Endothelial cell of umbilical vein (primary cell): ENCODE measurements at regions not wholly inside any gene's neighbourhood (a gene's known extent, or its start where the extent isn't known, plus 50 kb on each side); places are given as distances from the start of the nearest gene placed in this dataset.

Experiments used
- BruUV-seq: library from RNA; stranded (reverse); fragments of 400-500 nt; replicated peaks from 2 replicates; lab custom pipeline; 2021; lab: Mats Ljungman, UMichigan
- CTCF ChIA-PET: fragments of 300-600, 350-600 bp; sonication (Branson Sonifier 250); formaldehyde crosslinking; loops from one replicate; lab custom pipeline; 2021; ENCODE audit warnings: antibody characterized with exemption, inconsistent platforms; lab: Charles Lee
- POLR2A ChIA-PET: fragments of 300-600, 350-600 bp; sonication (Branson Sonifier 250); formaldehyde crosslinking; loops from one replicate; lab custom pipeline; 2021; ENCODE audit warnings: antibody characterized with exemption, inconsistent platforms; lab: Charles Lee
- DNase-seq: peaks from one replicate; pipeline ENCODE4 v3.0.0-alpha.2; 2011; ENCODE audit warnings: low read depth, low spot score
- FAIRE-seq: peaks from 2 replicates; lab custom pipeline; 2011; peaks lifted over from hg19 to GRCh38; lab: Jason Lieb, UNC
- H2AFZ ChIP-seq: 2 replicates; pipeline ENCODE4 v1.6.0; 2012; ENCODE audit warnings: low read depth, low read length, control low read depth, inconsistent platforms
- H3K27ac ChIP-seq: 2 replicates; pipeline ENCODE4 v1.5.1; 2011; ENCODE audit warnings: low read depth, mild to moderate bottlenecking, control low read depth, low read length, moderate library complexity; ENCODE audit not compliant: insufficient read depth
- H3K27me3 ChIP-seq, 2 experiments: 2 replicates each; pipeline versions ENCODE4 v1.6.0 to v1.6.1; 2011; ENCODE audit warnings: low read length in 2 of 2, mixed read lengths in 1 of 2; ENCODE audit not compliant: control insufficient read depth in 2 of 2, insufficient read depth in 2 of 2
- H3K36me3 ChIP-seq, 2 experiments: 2 replicates in 1 of 2; 3 replicates in 1 of 2; pipeline ENCODE4 v1.5.1; 2011; ENCODE audit warnings: low read length in 2 of 2, mild to moderate bottlenecking in 1 of 2, moderate library complexity in 1 of 2; ENCODE audit not compliant: control insufficient read depth in 2 of 2, insufficient read depth in 2 of 2; ENCODE audit errors: extremely low read depth in 1 of 2
- H3K4me1 ChIP-seq: 3 replicates; pipeline ENCODE4 v1.5.1; 2011; ENCODE audit warnings: mild to moderate bottlenecking, low read length; ENCODE audit not compliant: control insufficient read depth, insufficient read depth; ENCODE audit errors: extremely low read depth
- H3K4me2 ChIP-seq: 2 replicates; pipeline ENCODE4 v1.6.1; 2011; ENCODE audit warnings: low read length, control low read depth, mixed read lengths; ENCODE audit not compliant: insufficient read depth
- H3K4me3 ChIP-seq, 3 experiments: fragments of 200-600 bp in 1 of 3; sonication (generic), shearing (Covaris generic) in 1 of 3; replicated peaks in 1 of 3; 2 replicates each; pipeline ENCODE4 v1.5.1; 2011 to 2016; ENCODE audit warnings: control low read depth in 3 of 3, low read length in 3 of 3, mild to moderate bottlenecking in 2 of 3, inconsistent platforms in 1 of 3, low read depth in 1 of 3, moderate library complexity in 1 of 3; ENCODE audit not compliant: insufficient read depth in 1 of 3
- H3K79me2 ChIP-seq: 2 replicates; pipeline ENCODE4 v1.6.0; 2012; ENCODE audit warnings: low read length, inconsistent platforms; ENCODE audit not compliant: control insufficient read depth, insufficient read depth
- H3K9ac ChIP-seq: replicated peaks from 2 replicates; pipeline ENCODE3; 2011; ENCODE audit warnings: low read length, control low read depth; ENCODE audit not compliant: insufficient read depth; ENCODE audit errors: extremely low read depth
- H3K9me1 ChIP-seq: replicated peaks from 3 replicates; pipeline ENCODE4 v1.6.0; 2011; ENCODE audit warnings: mild to moderate bottlenecking, low read length; ENCODE audit not compliant: control insufficient read depth, insufficient read depth; ENCODE audit errors: extremely low read depth
- H3K9me3 ChIP-seq: replicated peaks from 2 replicates; pipeline ENCODE4 v1.5.1; 2012; ENCODE audit warnings: low read length, inconsistent platforms; ENCODE audit not compliant: control insufficient read depth, insufficient read depth
- H4K20me1 ChIP-seq: replicated peaks from 2 replicates; pipeline ENCODE3; 2011; ENCODE audit warnings: mild to moderate bottlenecking, low read length; ENCODE audit not compliant: control insufficient read depth, insufficient read depth; ENCODE audit errors: extremely low read depth
- CTCF ChIP-seq, 2 donors: IDR thresholded peaks; 1 replicate in 1 of 2; 2 replicates in 1 of 2; pipeline ENCODE4 v1.5.1; 2011; ENCODE audit warnings: low read length in 2 of 2, mild to moderate bottlenecking in 2 of 2, moderate library complexity in 2 of 2, control low read depth in 1 of 2, inconsistent platforms in 1 of 2, low read depth in 1 of 2; ENCODE audit not compliant: insufficient read depth in 1 of 2; ENCODE audit errors: extremely low read depth in 1 of 2
- EZH2 ChIP-seq: IDR thresholded peaks from 2 replicates; pipeline ENCODE4 v1.6.1; 2012; ENCODE audit warnings: borderline replicate concordance, low read depth, mild to moderate bottlenecking, moderate library complexity, low read length, inconsistent platforms; ENCODE audit not compliant: severe bottlenecking
- FOS ChIP-seq: IDR thresholded peaks from 2 replicates; pipeline ENCODE4 v1.6.1; 2011; ENCODE audit warnings: mild to moderate bottlenecking, low read length, moderate library complexity, borderline replicate concordance; ENCODE audit not compliant: insufficient read depth
- GATA2 ChIP-seq: IDR thresholded peaks from 2 replicates; pipeline ENCODE4 v1.7.0; 2011; ENCODE audit warnings: low read depth, mild to moderate bottlenecking, moderate library complexity, mixed read lengths, low read length; ENCODE audit not compliant: insufficient read length, insufficient read depth
- JUN ChIP-seq: IDR thresholded peaks from 2 replicates; pipeline ENCODE4 v1.6.1; 2011; ENCODE audit warnings: borderline replicate concordance, low read depth; ENCODE audit not compliant: insufficient read length, insufficient read depth
- MYC ChIP-seq: IDR thresholded peaks from one replicate; pipeline ENCODE4 v1.6.1; 2011; ENCODE audit warnings: mild to moderate bottlenecking, low read depth, low read length
- POLR2A ChIP-seq: IDR thresholded peaks from 2 replicates; pipeline ENCODE4 v1.6.1; 2012; ENCODE audit warnings: low read depth, mild to moderate bottlenecking, control low read depth, low read length
- POLR2AphosphoS5 ChIP-seq: IDR thresholded peaks from 2 replicates; pipeline ENCODE4 v1.6.1; 2012; ENCODE audit warnings: low read depth, mild to moderate bottlenecking, control low read depth, low read length, moderate library complexity; ENCODE audit not compliant: insufficient read depth
- dilution Hi-C: fragments of 300-500 bp; cut with MboI; formaldehyde crosslinking; loops from one replicate; pipeline ENCODE4 v1.15.0; 2019; ENCODE audit warnings: low sequenced_read_pairs; ENCODE audit not compliant: extremely low pct_ligation_motif_present
- intact Hi-C: fragments of 100-400 bp; cut with micrococcal nuclease; formaldehyde crosslinking; loops from one replicate; pipeline ENCODE4 v1.10.0; 2022
- TF ChIP-seq, protein P1 (sequence below): IDR thresholded peaks from 2 replicates; pipeline ENCODE4 v1.6.1; 2011; ENCODE audit not compliant: insufficient read depth, insufficient read length

DNA sequence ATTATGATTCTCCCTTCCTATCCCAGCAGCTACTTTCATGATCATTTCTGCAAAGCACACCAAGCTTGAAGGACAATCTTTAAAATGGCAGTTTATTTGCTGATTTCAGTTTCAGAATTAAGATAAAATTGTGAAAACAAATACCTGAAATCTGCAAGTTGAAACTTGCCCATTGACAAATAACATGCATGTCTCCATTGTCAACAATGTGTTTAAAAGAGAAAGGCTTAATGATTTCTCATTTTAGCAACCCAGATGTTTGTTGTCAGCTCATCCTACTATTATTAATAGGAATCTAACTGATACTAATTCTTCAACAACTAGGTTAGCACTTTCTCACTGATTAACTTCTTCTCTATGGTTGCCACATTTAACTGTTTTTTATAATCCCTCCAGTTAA is 474.6 kb downstream of the PRKD1 start:
- Histone ChIP-seq H3K9me3 (no peaks in the 10 kb centered on the region), H4K20me1 (no peaks in the 10 kb centered on the region), H3K4me1 (no peaks in the 10 kb centered on the region), H2AFZ (no peak overlapping the region), H3K27ac (no peak overlapping the region), H3K9ac (no peak overlapping the region), H3K9me1 (no peaks in the 10 kb centered on the region), H3K4me2 (no peak overlapping the region), H3K79me2 (no peaks in the 10 kb centered on the region), H3K4me3 (no peak overlapping the region), H3K36me3 (no peaks in the 10 kb centered on the region), H3K27me3 (no peaks in the 10 kb centered on the region)
- FAIRE-seq: no peak
- dilution Hi-C loops (no loop called here), intact Hi-C loops (no loop called here)
- TF ChIP-seq POLR2AphosphoS5 (no peak), EZH2 (no peak), GATA2 (no peak), MYC (no peak), JUN (no peak), FOS (no peak), CTCF (IDR thresholded peaks at IDR 0.05; ENCODE audit: extremely low read depth in 1 of 2, insufficient read depth in 1 of 2, low read depth in 1 of 2, low read length in 2 of 2) (no peak), POLR2A (no peak)
- TF ChIP-seq, protein P1, sequence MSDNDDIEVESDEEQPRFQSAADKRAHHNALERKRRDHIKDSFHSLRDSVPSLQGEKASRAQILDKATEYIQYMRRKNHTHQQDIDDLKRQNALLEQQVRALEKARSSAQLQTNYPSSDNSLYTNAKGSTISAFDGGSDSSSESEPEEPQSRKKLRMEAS: no peak
- DNase-seq: no peak
- ChIA-PET CTCF (interaction anchor here (1.5 to 2.4 kb wide), 2 partner anchors 10 to 11 kb away, joined by 5 to 11 read pairs; no protein-coding TSS in a partner anchor), POLR2A (no interaction called here)
- no TSS peak for BruUV-seq
